WTC11 (cell line): ENCODE measurements at regions not wholly inside any gene's neighbourhood (a gene's known extent, or its start where the extent isn't known, plus 50 kb on each side); places are given as distances from the start of the nearest gene placed in this dataset.
"Not testable (repeated sequence)": the region's sequence is repeated elsewhere in the genome, so short reads cannot be mapped to it uniquely, and the experiment has no call there.

Source experiments
- ATAC-seq: fragments of 200-7000 bp; cut with Tn5 transposase; 2 replicates; pipeline ENCODE4 v1.10.0; 2021; ENCODE audit warnings: mild to moderate bottlenecking, moderate library complexity
- CTCF ChIA-PET: fragments of 300-600 bp; sonication (Branson Sonifier 250); formaldehyde crosslinking; loops from one replicate; lab custom pipeline; 2021; ENCODE audit warnings: antibody characterized with exemption; lab: Charles Lee
- POLR2A ChIA-PET: fragments of 350-600 bp; sonication (Branson Sonifier 250); formaldehyde crosslinking; loops from one replicate; lab custom pipeline; 2021; ENCODE audit warnings: antibody characterized with exemption; lab: Charles Lee
- DNase-seq: peaks from one replicate; pipeline ENCODE4 v3.0.0; 2021; ENCODE audit warnings: low spot score
- H3K27ac Mint-ChIP-seq: 2 replicates; pipeline ENCODE4 v1.8.0; 2021; ENCODE audit warnings: mixed read lengths
- H3K27me3 Mint-ChIP-seq: 2 replicates; pipeline ENCODE4 v1.8.0; 2021; ENCODE audit warnings: low read depth, mild to moderate bottlenecking, moderate library complexity, mixed read lengths
- H3K36me3 Mint-ChIP-seq: 2 replicates; pipeline ENCODE4 v1.8.0; 2021; ENCODE audit warnings: mixed read lengths
- H3K4me1 Mint-ChIP-seq: 2 replicates; pipeline ENCODE4 v1.8.0; 2022; ENCODE audit warnings: mixed read lengths
- H3K4me3 Mint-ChIP-seq: 2 replicates; pipeline ENCODE4 v1.8.0; 2021; ENCODE audit warnings: mild to moderate bottlenecking, moderate library complexity, mixed read lengths
- H3K9me3 Mint-ChIP-seq: 2 replicates; pipeline ENCODE4 v1.8.0; 2021; ENCODE audit warnings: mixed read lengths
- ESRRA ChIP-seq: sonication (generic); formaldehyde crosslinking; IDR thresholded peaks from 2 replicates; pipeline ENCODE4 v1.8.1; 2022; ENCODE audit warnings: mild to moderate bottlenecking, missing genetic modification reagents, borderline replicate concordance
- ETV6 ChIP-seq: sonication (generic); formaldehyde crosslinking; IDR thresholded peaks from 2 replicates; pipeline ENCODE4 v1.8.1; 2022; ENCODE audit warnings: mild to moderate bottlenecking, missing genetic modification reagents
- FOXK1 ChIP-seq: sonication (generic); formaldehyde crosslinking; IDR thresholded peaks from 2 replicates; pipeline ENCODE4 v1.8.0; 2022; ENCODE audit warnings: mild to moderate bottlenecking, moderate library complexity, missing genetic modification reagents
- HMGA2 ChIP-seq: fragments of 250-450 bp; sonication (Bioruptor Pico); IDR thresholded peaks from 2 replicates; pipeline ENCODE4 v1.4.0; 2021; ENCODE audit warnings: mild to moderate bottlenecking, moderate library complexity
- NFYB ChIP-seq: sonication (generic); formaldehyde crosslinking; conservative IDR thresholded peaks from 2 replicates; pipeline ENCODE4 v1.8.0; 2022; ENCODE audit warnings: low read depth, missing genetic modification reagents
- NR3C1 ChIP-seq: sonication (generic); formaldehyde crosslinking; conservative IDR thresholded peaks from 2 replicates; pipeline ENCODE4 v1.8.1; 2023; ENCODE audit warnings: low read depth, mild to moderate bottlenecking, missing genetic modification reagents
- SP1 ChIP-seq: sonication (generic); formaldehyde crosslinking; conservative IDR thresholded peaks from 2 replicates; pipeline ENCODE4 v1.8.1; 2022; ENCODE audit warnings: missing genetic modification reagents
- TP53 ChIP-seq: sonication (generic); formaldehyde crosslinking; IDR thresholded peaks from 2 replicates; pipeline ENCODE4 v1.8.1; 2023; ENCODE audit warnings: mild to moderate bottlenecking, missing genetic modification reagents
- ZNF121 ChIP-seq: sonication (generic); formaldehyde crosslinking; IDR thresholded peaks from 2 replicates; pipeline ENCODE4 v1.8.0; 2023; ENCODE audit warnings: missing genetic modification reagents
- ZNF138 ChIP-seq: sonication (generic); formaldehyde crosslinking; conservative IDR thresholded peaks from 2 replicates; pipeline ENCODE4 v1.8.1; 2022; ENCODE audit warnings: mild to moderate bottlenecking, moderate library complexity, missing genetic modification reagents
- ZNF263 ChIP-seq: sonication (generic); formaldehyde crosslinking; IDR thresholded peaks from 2 replicates; pipeline ENCODE4 v1.8.1; 2022; ENCODE audit warnings: low read depth, mild to moderate bottlenecking, moderate library complexity, missing genetic modification reagents
- ZNF671 ChIP-seq: fragments of 250-450 bp; sonication (Bioruptor Pico); IDR thresholded peaks from 2 replicates; pipeline ENCODE4 v1.8.0; 2021; ENCODE audit warnings: mild to moderate bottlenecking
- TF ChIP-seq, protein P1 (sequence below): sonication (generic); formaldehyde crosslinking; IDR thresholded peaks from 2 replicates; pipeline ENCODE4 v1.8.0; 2022; ENCODE audit warnings: mild to moderate bottlenecking, missing genetic modification reagents
- TF ChIP-seq, protein P2 (sequence below): fragments of 250-450 bp; sonication (Bioruptor Pico); IDR thresholded peaks from 2 replicates; pipeline ENCODE4 v1.9.0; 2021; ENCODE audit warnings: mild to moderate bottlenecking
- TF ChIP-seq, protein P3 (sequence below): sonication (generic); formaldehyde crosslinking; IDR thresholded peaks from 2 replicates; pipeline ENCODE4 v1.8.0; 2022; ENCODE audit warnings: mild to moderate bottlenecking, missing genetic modification reagents
- TF ChIP-seq, protein P4 (sequence below): sonication (generic); formaldehyde crosslinking; IDR thresholded peaks from 2 replicates; pipeline ENCODE4 v1.8.1; 2023; ENCODE audit warnings: mild to moderate bottlenecking, moderate library complexity, missing genetic modification reagents
- TF ChIP-seq, protein P5 (sequence below): sonication (generic); formaldehyde crosslinking; IDR thresholded peaks from 2 replicates; pipeline ENCODE4 v1.8.1; 2022; ENCODE audit warnings: mild to moderate bottlenecking, missing genetic modification reagents, moderate library complexity, borderline replicate concordance
- TF ChIP-seq, protein P6 (sequence below): sonication (generic); formaldehyde crosslinking; IDR thresholded peaks from 2 replicates; pipeline ENCODE4 v1.8.1; 2023; ENCODE audit warnings: mild to moderate bottlenecking, missing genetic modification reagents, moderate library complexity

DNA sequence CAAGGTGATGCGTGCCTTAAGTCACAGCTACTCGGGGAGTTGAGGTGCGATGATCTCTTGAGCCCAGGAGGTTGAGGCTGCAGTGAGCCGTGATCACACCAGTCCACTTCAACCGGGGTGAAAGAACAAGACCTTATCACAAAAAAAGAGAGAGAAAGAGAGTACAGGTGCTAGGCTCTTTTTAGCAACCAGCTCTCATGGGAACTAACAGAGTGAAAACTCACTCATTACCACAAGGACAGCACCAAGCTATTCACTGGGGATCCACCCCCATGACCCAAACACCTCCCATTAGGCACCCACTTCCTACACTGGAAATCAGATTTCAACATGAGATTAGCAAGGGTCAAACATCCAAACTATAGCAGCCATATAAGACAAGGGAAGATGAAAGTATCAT lies 164.2 kb downstream of the NDUFA12 start:
- DNase-seq (no peak), ATAC-seq (no peak)
- POLR2A ChIA-PET = no interaction called here
- peaks cover 5% of the 10 kb centered on the region for H3K4me1 Mint-ChIP-seq
- no peak overlapping the region for H3K4me3 Mint-ChIP-seq
- H3K36me3 Mint-ChIP-seq = peaks cover 8% of the 10 kb centered on the region
- CTCF ChIA-PET = no interaction called here
- H3K9me3 Mint-ChIP-seq = peaks cover 19% of the 10 kb centered on the region
- no peaks in the 10 kb centered on the region for H3K27me3 Mint-ChIP-seq
- TF ChIP-seq ZNF121 (CRISPR knock-in tag) (no peak), NR3C1 (CRISPR knock-in tag) (no peak), SP1 (no peak), FOXK1 (no peak), ZNF263 (CRISPR knock-in tag) (no peak), ESRRA (CRISPR knock-in tag) (no peak), ZNF138 (CRISPR knock-in tag) (no peak), ETV6 (CRISPR knock-in tag) (no peak), NFYB (CRISPR knock-in tag) (no peak), ZNF671 (CRISPR knock-in tag) (no peak), TP53 (CRISPR knock-in tag) (no peak), HMGA2 (CRISPR knock-in tag) (no peak)
- TF ChIP-seq, protein P1, sequence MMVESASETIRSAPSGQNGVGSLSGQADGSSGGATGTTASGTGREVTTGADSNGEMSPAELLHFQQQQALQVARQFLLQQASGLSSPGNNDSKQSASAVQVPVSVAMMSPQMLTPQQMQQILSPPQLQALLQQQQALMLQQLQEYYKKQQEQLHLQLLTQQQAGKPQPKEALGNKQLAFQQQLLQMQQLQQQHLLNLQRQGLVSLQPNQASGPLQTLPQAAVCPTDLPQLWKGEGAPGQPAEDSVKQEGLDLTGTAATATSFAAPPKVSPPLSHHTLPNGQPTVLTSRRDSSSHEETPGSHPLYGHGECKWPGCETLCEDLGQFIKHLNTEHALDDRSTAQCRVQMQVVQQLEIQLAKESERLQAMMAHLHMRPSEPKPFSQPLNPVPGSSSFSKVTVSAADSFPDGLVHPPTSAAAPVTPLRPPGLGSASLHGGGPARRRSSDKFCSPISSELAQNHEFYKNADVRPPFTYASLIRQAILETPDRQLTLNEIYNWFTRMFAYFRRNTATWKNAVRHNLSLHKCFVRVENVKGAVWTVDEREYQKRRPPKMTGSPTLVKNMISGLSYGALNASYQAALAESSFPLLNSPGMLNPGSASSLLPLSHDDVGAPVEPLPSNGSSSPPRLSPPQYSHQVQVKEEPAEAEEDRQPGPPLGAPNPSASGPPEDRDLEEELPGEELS (CRISPR knock-in tag) = no peak
- TF ChIP-seq, protein P2, sequence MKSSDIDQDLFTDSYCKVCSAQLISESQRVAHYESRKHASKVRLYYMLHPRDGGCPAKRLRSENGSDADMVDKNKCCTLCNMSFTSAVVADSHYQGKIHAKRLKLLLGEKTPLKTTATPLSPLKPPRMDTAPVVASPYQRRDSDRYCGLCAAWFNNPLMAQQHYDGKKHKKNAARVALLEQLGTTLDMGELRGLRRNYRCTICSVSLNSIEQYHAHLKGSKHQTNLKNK (CRISPR knock-in tag) = no peak
- TF ChIP-seq, protein P3, sequence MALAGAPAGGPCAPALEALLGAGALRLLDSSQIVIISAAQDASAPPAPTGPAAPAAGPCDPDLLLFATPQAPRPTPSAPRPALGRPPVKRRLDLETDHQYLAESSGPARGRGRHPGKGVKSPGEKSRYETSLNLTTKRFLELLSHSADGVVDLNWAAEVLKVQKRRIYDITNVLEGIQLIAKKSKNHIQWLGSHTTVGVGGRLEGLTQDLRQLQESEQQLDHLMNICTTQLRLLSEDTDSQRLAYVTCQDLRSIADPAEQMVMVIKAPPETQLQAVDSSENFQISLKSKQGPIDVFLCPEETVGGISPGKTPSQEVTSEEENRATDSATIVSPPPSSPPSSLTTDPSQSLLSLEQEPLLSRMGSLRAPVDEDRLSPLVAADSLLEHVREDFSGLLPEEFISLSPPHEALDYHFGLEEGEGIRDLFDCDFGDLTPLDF = no peak
- TF ChIP-seq, protein P4, sequence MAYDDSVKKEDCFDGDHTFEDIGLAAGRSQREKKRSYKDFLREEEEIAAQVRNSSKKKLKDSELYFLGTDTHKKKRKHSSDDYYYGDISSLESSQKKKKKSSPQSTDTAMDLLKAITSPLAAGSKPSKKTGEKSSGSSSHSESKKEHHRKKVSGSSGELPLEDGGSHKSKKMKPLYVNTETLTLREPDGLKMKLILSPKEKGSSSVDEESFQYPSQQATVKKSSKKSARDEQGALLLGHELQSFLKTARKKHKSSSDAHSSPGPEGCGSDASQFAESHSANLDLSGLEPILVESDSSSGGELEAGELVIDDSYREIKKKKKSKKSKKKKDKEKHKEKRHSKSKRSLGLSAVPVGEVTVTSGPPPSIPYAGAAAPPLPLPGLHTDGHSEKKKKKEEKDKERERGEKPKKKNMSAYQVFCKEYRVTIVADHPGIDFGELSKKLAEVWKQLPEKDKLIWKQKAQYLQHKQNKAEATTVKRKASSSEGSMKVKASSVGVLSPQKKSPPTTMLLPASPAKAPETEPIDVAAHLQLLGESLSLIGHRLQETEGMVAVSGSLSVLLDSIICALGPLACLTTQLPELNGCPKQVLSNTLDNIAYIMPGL (CRISPR knock-in tag) = no peak
- TF ChIP-seq, protein P5, sequence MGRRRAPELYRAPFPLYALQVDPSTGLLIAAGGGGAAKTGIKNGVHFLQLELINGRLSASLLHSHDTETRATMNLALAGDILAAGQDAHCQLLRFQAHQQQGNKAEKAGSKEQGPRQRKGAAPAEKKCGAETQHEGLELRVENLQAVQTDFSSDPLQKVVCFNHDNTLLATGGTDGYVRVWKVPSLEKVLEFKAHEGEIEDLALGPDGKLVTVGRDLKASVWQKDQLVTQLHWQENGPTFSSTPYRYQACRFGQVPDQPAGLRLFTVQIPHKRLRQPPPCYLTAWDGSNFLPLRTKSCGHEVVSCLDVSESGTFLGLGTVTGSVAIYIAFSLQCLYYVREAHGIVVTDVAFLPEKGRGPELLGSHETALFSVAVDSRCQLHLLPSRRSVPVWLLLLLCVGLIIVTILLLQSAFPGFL (CRISPR knock-in tag) = no peak
- TF ChIP-seq, protein P6, sequence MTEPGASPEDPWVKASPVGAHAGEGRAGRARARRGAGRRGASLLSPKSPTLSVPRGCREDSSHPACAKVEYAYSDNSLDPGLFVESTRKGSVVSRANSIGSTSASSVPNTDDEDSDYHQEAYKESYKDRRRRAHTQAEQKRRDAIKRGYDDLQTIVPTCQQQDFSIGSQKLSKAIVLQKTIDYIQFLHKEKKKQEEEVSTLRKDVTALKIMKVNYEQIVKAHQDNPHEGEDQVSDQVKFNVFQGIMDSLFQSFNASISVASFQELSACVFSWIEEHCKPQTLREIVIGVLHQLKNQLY (CRISPR knock-in tag) = no peak
- H3K27ac Mint-ChIP-seq = no peak overlapping the region

DNA sequence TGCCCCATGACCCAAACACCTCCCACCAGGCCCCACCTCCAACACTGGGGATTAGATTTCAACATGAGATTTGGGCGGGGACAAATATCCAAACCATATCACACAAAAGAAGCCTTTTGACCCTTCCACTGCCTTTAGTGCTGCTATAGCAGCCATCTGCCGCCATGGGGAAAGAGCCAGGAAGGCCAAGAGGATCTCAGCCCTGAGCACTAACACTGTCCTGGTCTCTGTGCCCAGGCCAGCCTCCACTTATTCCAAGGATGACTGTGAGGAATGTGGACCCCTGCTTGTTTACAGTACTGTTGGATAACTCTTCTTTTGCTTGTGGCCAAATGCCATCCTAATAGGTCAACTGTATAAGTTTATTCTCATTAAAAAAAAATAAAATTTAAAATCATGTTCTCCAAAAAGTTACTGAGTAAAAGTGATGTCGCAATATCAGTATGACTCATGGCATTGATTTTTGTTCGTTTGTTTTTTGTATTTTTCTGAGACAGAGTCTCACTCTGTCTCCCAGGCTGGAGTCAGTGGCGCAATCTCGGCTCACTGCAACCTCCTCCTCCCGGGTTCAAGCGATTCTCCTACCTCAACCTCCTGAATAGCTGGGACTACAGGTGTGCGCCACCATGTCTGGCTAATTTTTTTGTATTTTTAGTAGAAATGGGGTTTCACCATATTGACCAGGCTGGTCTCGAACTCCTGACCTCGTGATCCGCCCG lies 166.4 kb downstream of the NDUFA12 start:
- ATAC-seq, H3K4me3 Mint-ChIP-seq, CTCF ChIA-PET, DNase-seq, POLR2A ChIA-PET, H3K27me3 Mint-ChIP-seq, H3K27ac Mint-ChIP-seq, H3K36me3 Mint-ChIP-seq: not testable (repeated sequence)
- Mint-ChIP-seq H3K9me3 (peaks cover 21% of the 10 kb centered on the region), H3K4me1 (peaks cover 19% of the 10 kb centered on the region)
